HepG2 (cell line): ENCODE measurements at regions not wholly inside any gene's neighbourhood (a gene's known extent, or its start where the extent isn't known, plus 50 kb on each side); places are given as distances from the start of the nearest gene placed in this dataset.

Source experiments
- ATAC-seq: fragments of 200-7000 bp; cut with Tn5 transposase; 3 replicates; pipeline ENCODE4 v1.9.1; 2020; ENCODE audit warnings: mild to moderate bottlenecking, moderate library complexity
- BruUV-seq: library from RNA; stranded (reverse); fragments of 400-500 nt; replicated peaks from 2 replicates; lab custom pipeline; 2021; lab: Mats Ljungman, UMichigan
- CTCF ChIA-PET: fragments of 300-600 bp; formaldehyde crosslinking; extraction: SDS; loops from one replicate; lab custom pipeline; 2021; ENCODE audit warnings: low total read pairs, inconsistent platforms, low intra/inter-chr PET ratio; lab: Yijun Ruan, JAX
- POLR2A ChIA-PET: fragments of 350-600 bp; sonication (Branson Sonifier 250); formaldehyde crosslinking; loops from one replicate; lab custom pipeline; 2020; ENCODE audit warnings: antibody characterized with exemption, inconsistent platforms; lab: Yijun Ruan, JAX
- DNase-seq: peaks from one replicate; pipeline ENCODE4 v3.0.0-alpha.2; 2015; ENCODE audit warnings: low spot score
- FAIRE-seq: peaks from 3 replicates; lab custom pipeline; 2011; peaks lifted over from hg19 to GRCh38; lab: Jason Lieb, UNC
- H2AFZ ChIP-seq: one replicate; pipeline ENCODE4 v1.6.1; 2011; ENCODE audit warnings: low read length, inconsistent platforms
- H3K27ac ChIP-seq: fragments of 300-600 bp; 3 replicates; pipeline ENCODE4 v1.8.0; 2011; ENCODE audit warnings: mixed run types, mild to moderate bottlenecking, mixed read lengths, low read length, inconsistent platforms; ENCODE audit not compliant: insufficient read depth; ENCODE audit errors: extremely low read length
- H3K27me3 ChIP-seq, 2 experiments: fragments of 200-600 bp in 1 of 2; 2 replicates in 1 of 2; 3 replicates in 1 of 2; pipeline versions ENCODE4 v1.6.0 to v1.8.0; 2011; ENCODE audit warnings: low read length in 2 of 2, mild to moderate bottlenecking in 2 of 2, moderate library complexity in 2 of 2, inconsistent platforms in 1 of 2; ENCODE audit not compliant: insufficient read depth in 2 of 2, control insufficient read depth in 1 of 2
- H3K36me3 ChIP-seq, 2 experiments: fragments of 200-600 bp in 1 of 2; replicated peaks in 1 of 2; 2 replicates in 1 of 2; 3 replicates in 1 of 2; pipeline versions ENCODE4 v1.5.1 to v1.8.0; 2011; ENCODE audit warnings: low read length in 2 of 2, inconsistent platforms in 1 of 2; ENCODE audit not compliant: insufficient read depth in 2 of 2, control insufficient read depth in 1 of 2
- H3K4me1 ChIP-seq: 2 replicates; pipeline ENCODE4 v1.5.1; 2012; ENCODE audit warnings: low read length, inconsistent platforms; ENCODE audit not compliant: insufficient read depth
- H3K4me2 ChIP-seq: 2 replicates; pipeline ENCODE4 v1.6.0; 2011; ENCODE audit warnings: low read depth, low read length, inconsistent platforms
- H3K4me3 ChIP-seq, 3 experiments: fragments of 200-600 bp in 1 of 3; sonication (generic), shearing (Covaris generic) in 1 of 3; replicated peaks in 1 of 3; 2 replicates each; pipeline ENCODE4 v1.5.1; 2011 to 2016; ENCODE audit warnings: low read length in 3 of 3, inconsistent platforms in 2 of 3, low read depth in 2 of 3, mild to moderate bottlenecking in 2 of 3, control low read depth in 1 of 3, mixed read lengths in 1 of 3; ENCODE audit not compliant: insufficient read depth in 1 of 3
- H3K79me2 ChIP-seq: one replicate; pipeline ENCODE4 v1.6.1; 2011; ENCODE audit warnings: low read length, inconsistent platforms; ENCODE audit not compliant: insufficient read depth
- H3K9ac ChIP-seq: 2 replicates; pipeline ENCODE4 v1.6.0; 2011; ENCODE audit warnings: mild to moderate bottlenecking, low read depth, low read length, inconsistent platforms; ENCODE audit not compliant: insufficient read depth
- H3K9me3 ChIP-seq: 2 replicates; pipeline ENCODE4 v1.5.1; 2012; ENCODE audit warnings: mild to moderate bottlenecking, low read length
- H4K20me1 ChIP-seq: 2 replicates; pipeline ENCODE4 v1.6.0; 2011; ENCODE audit warnings: inconsistent platforms, mild to moderate bottlenecking, low read length, moderate library complexity; ENCODE audit not compliant: insufficient read depth
- HOXA7 ChIP-seq: sonication (generic); formaldehyde crosslinking; IDR thresholded peaks from 2 replicates; pipeline ENCODE4 v1.8.1; 2022; ENCODE audit warnings: mild to moderate bottlenecking, missing genetic modification reagents, moderate library complexity
- NCOR1 ChIP-seq: fragments of 200-600 bp; sonication (generic); IDR thresholded peaks from 2 replicates; pipeline ENCODE4 v1.7.0; 2017; ENCODE audit warnings: antibody characterized with exemption, low read length, borderline replicate concordance
- NFKBIZ ChIP-seq: IDR thresholded peaks from 2 replicates; pipeline ENCODE4 v1.6.1; 2018; ENCODE audit warnings: missing genetic modification reagents, missing compliant biosample characterization
- POLR2AphosphoS2 ChIP-seq: IDR thresholded peaks from 2 replicates; pipeline ENCODE4 v1.6.1; 2011; ENCODE audit warnings: low read depth, low read length, improper control_type of control experiment
- SALL1 ChIP-seq: sonication (generic); formaldehyde crosslinking; IDR thresholded peaks from 2 replicates; pipeline ENCODE4 v1.8.0; 2022; ENCODE audit warnings: mild to moderate bottlenecking, missing genetic modification reagents
- SNAI1 ChIP-seq: sonication (generic); formaldehyde crosslinking; IDR thresholded peaks from 2 replicates; pipeline ENCODE4 v1.5.0; 2020; ENCODE audit warnings: mild to moderate bottlenecking, missing genetic modification reagents, borderline replicate concordance
- TEF ChIP-seq: sonication (generic); formaldehyde crosslinking; IDR thresholded peaks from 2 replicates; pipeline ENCODE4 v1.5.0; 2020; ENCODE audit warnings: missing genetic modification reagents
- YY1 ChIP-seq: IDR thresholded peaks from 2 replicates; pipeline ENCODE4 v1.6.1; 2011; ENCODE audit warnings: low read length, low read depth, moderate library complexity, mild to moderate bottlenecking; ENCODE audit not compliant: insufficient read depth, insufficient replicate concordance
- ZNF121 ChIP-seq: sonication (generic); formaldehyde crosslinking; IDR thresholded peaks from 2 replicates; pipeline ENCODE4 v1.5.0; 2020; ENCODE audit warnings: mild to moderate bottlenecking, missing genetic modification reagents
- ZNF263 ChIP-seq: sonication (generic); formaldehyde crosslinking; IDR thresholded peaks from 2 replicates; pipeline ENCODE4 v1.4.0; 2020; ENCODE audit warnings: missing genetic modification reagents
- ZNF451 ChIP-seq: sonication (generic); formaldehyde crosslinking; IDR thresholded peaks from 2 replicates; pipeline ENCODE4 v1.5.0; 2020; ENCODE audit warnings: mild to moderate bottlenecking, missing genetic modification reagents
- ZNF629 ChIP-seq: sonication (generic); formaldehyde crosslinking; conservative IDR thresholded peaks from 2 replicates; pipeline ENCODE4 v1.5.0; 2020; ENCODE audit warnings: missing genetic modification reagents
- ZNF768 ChIP-seq: sonication (generic); formaldehyde crosslinking; IDR thresholded peaks from 2 replicates; pipeline ENCODE4 v1.4.0; 2020; ENCODE audit warnings: missing genetic modification reagents
- WGBS: methylation state at CpG from one replicate; pipeline ENCODE4 v1.1.6; 2017; ENCODE audit warnings: low lambda C conversion rate; 5-methylcytosine and 5-hydroxymethylcytosine counted together
- in situ Hi-C: cut with HindIII; loops from 2 replicates; pipeline ENCODE4 v1.10.0; 2017; ENCODE audit warnings: low pct_unique_long_range_greater_than_20kb; ENCODE audit not compliant: extremely low pct_ligation_motif_present
- intact Hi-C: fragments of 100-400 bp; cut with micrococcal nuclease; formaldehyde crosslinking; loops from one replicate; pipeline ENCODE4 v1.10.0; 2022; ENCODE audit not compliant: unreplicated experiment
- TF ChIP-seq, protein P1 (sequence below): sonication (generic); formaldehyde crosslinking; IDR thresholded peaks from 2 replicates; pipeline ENCODE4 v1.5.1; 2020; ENCODE audit warnings: mild to moderate bottlenecking, moderate library complexity, missing genetic modification reagents
- TF ChIP-seq, protein P2 (sequence below): IDR thresholded peaks from 2 replicates; pipeline ENCODE4 v1.6.1; 2016; ENCODE audit warnings: missing biosample characterization, missing genetic modification reagents, low read depth
- TF ChIP-seq, protein P3 (sequence below): sonication (generic); formaldehyde crosslinking; IDR thresholded peaks from 2 replicates; pipeline ENCODE4 v1.5.0; 2020; ENCODE audit warnings: missing genetic modification reagents, mild to moderate bottlenecking, borderline replicate concordance

GRCh38 chr12:113720629-113721028 is 245.5 kb downstream of the RBM19 start (continued):
- TF ChIP-seq, protein P1, sequence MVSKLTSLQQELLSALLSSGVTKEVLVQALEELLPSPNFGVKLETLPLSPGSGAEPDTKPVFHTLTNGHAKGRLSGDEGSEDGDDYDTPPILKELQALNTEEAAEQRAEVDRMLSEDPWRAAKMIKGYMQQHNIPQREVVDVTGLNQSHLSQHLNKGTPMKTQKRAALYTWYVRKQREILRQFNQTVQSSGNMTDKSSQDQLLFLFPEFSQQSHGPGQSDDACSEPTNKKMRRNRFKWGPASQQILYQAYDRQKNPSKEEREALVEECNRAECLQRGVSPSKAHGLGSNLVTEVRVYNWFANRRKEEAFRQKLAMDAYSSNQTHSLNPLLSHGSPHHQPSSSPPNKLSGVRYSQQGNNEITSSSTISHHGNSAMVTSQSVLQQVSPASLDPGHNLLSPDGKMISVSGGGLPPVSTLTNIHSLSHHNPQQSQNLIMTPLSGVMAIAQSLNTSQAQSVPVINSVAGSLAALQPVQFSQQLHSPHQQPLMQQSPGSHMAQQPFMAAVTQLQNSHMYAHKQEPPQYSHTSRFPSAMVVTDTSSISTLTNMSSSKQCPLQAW (CRISPR knock-in tag), result 0 out of 2 replicates have a peak, but pooled peaks have one; percentile 16
- TF ChIP-seq ZNF263 (peak; percentile 89), NCOR1 (0 out of 2 replicates have a peak, but pooled peaks have one; percentile 37), YY1 (peak; percentile 50), ZNF451 (no peak), SALL1 (CRISPR knock-in tag) (peak; percentile 34; the same call in 1 of the 2 replicates)

- H3K79me2 ChIP-seq, result no peaks in the 10 kb centered on the region
- FAIRE-seq, result no peak
- no peak overlapping the region for H3K9ac ChIP-seq
- H3K9me3 ChIP-seq, result no peaks in the 10 kb centered on the region
- ChIA-PET POLR2A (no interaction called here), CTCF (no interaction called here)
- 78% methylated on average over 8 of the region's 8 CpGs for WGBS
- H3K4me2 ChIP-seq, result peak overlapping the region; percentile 70
- TF ChIP-seq ZNF629 (CRISPR knock-in tag) (peak; percentile 79), HOXA7 (no peak), NFKBIZ (CRISPR knock-in tag) (no peak), SNAI1 (CRISPR knock-in tag) (no peak), TEF (no peak), ZNF121 (0 out of 2 replicates have a peak, but pooled peaks have one; percentile 43), POLR2AphosphoS2 (no peak), ZNF768 (CRISPR knock-in tag) (peak; percentile 50; the same call in 1 of the 2 replicates)
- TF ChIP-seq, protein P2, sequence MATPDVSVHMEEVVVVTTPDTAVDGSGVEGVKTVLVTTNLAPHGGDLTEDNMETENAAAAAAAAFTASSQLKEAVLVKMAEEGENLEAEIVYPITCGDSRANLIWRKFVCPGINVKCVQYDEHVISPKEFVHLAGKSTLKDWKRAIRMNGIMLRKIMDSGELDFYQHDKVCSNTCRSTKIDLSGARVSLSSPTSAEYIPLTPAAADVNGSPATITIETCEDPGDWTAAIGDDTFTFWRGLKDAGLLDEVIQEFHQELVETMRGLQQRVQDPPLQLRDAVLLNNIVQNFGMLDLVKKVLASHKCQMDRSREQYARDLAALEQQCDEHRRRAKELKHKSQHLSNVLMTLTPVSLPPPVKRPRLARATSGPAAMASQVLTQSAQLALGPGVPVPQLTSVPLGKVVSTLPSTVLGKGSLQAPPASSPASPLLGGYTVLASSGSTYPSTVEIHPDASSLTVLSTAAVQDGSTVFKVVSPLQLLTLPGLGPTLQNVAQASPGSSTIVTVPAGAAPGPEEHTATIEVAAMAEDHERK (CRISPR knock-in tag), result no peak
- TF ChIP-seq, protein P3, sequence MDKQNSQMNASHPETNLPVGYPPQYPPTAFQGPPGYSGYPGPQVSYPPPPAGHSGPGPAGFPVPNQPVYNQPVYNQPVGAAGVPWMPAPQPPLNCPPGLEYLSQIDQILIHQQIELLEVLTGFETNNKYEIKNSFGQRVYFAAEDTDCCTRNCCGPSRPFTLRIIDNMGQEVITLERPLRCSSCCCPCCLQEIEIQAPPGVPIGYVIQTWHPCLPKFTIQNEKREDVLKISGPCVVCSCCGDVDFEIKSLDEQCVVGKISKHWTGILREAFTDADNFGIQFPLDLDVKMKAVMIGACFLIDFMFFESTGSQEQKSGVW (CRISPR knock-in tag), result no peak
- no peak for ATAC-seq
- H2AFZ ChIP-seq, result no peak overlapping the region
- H3K36me3 ChIP-seq, result no peaks in the 10 kb centered on the region
- no peak for DNase-seq
- H3K4me3 ChIP-seq, result peak overlapping the region in 1 of 3 experiments; percentile 42; a peak in 2 of 6 replicates
- BruUV-seq, result no TSS peak
- H3K27ac ChIP-seq, result no peak overlapping the region
- H3K27me3 ChIP-seq, result no peaks in the 10 kb centered on the region; a peak in 2 of 5 replicates
- intact Hi-C loops, result no loop called here
- H3K4me1 ChIP-seq, result peaks cover 21% of the 10 kb centered on the region
- H4K20me1 ChIP-seq, result no peaks in the 10 kb centered on the region
- in situ Hi-C loops, result no loop called here
Observed at GRCh38 chr12:113719911-113720591, 246.1 kb downstream of the RBM19 start.
